Thoracic aorta (tissue), 2 donors: ENCODE measurements at regions not wholly inside any gene's neighbourhood (a gene's known extent, or its start where the extent isn't known, plus 50 kb on each side); places are given as distances from the start of the nearest gene placed in this dataset.
"Not testable (repeated sequence)": the region's sequence is repeated elsewhere in the genome, so short reads cannot be mapped to it uniquely, and the experiment has no call there.

ENCODE experiments used
- ATAC-seq: fragments of 150-250 bp; one replicate; pipeline ENCODE4 v1.8.0; 2017; ENCODE audit warnings: low read depth; ENCODE audit not compliant: insufficient number of reproducible peaks, low FRiP score
- DNase-seq: peaks from one replicate; pipeline ENCODE4 v3.0.0-alpha.2; 2020; ENCODE audit warnings: low spot score
- H3K27ac ChIP-seq, 2 donors: fragments of 200-600 bp; sonication (generic); 1 replicate in 1 of 2; 2 replicates in 1 of 2; pipeline ENCODE4 v1.5.1; 2016; ENCODE audit warnings: mild to moderate bottlenecking in 2 of 2, moderate library complexity in 2 of 2
- H3K27me3 ChIP-seq: fragments of 200-600 bp; sonication (generic); replicated peaks from 2 replicates; pipeline ENCODE4 v1.6.0; 2016; ENCODE audit warnings: mild to moderate bottlenecking; ENCODE audit not compliant: insufficient read depth
- H3K36me3 ChIP-seq: fragments of 200-600 bp; sonication (generic); one replicate; pipeline ENCODE4 v1.5.1; 2016
- H3K4me1 ChIP-seq, 2 donors: fragments of 200-600 bp; sonication (generic); 1 replicate in 1 of 2; 2 replicates in 1 of 2; pipeline versions ENCODE4 v1.5.1 to v1.6.0; 2016; ENCODE audit warnings: low read depth in 2 of 2, mild to moderate bottlenecking in 1 of 2; ENCODE audit not compliant: control insufficient read depth in 1 of 2
- H3K4me3 ChIP-seq: fragments of 200-600 bp; sonication (generic); 2 replicates; pipeline ENCODE4 v1.5.1; 2016; ENCODE audit warnings: mild to moderate bottlenecking
- H3K9me3 ChIP-seq: fragments of 200-600 bp; sonication (generic); 2 replicates; pipeline ENCODE4 v1.5.1; 2016
- CTCF ChIP-seq: fragments of 200-600 bp; sonication (generic); IDR thresholded peaks from one replicate; pipeline ENCODE4 v1.5.1; 2019; ENCODE audit warnings: antibody characterized with exemption

GRCh38 chr7:153070141-153070540 is 310.6 kb downstream of the ACTR3B start:
- H3K36me3 ChIP-seq, result no peaks in the 10 kb centered on the region
- H3K27me3 ChIP-seq, result no peaks in the 10 kb centered on the region
- no peak for TF ChIP-seq CTCF
- ATAC-seq (no peak), DNase-seq (no peak)
- no peak overlapping the region for H3K27ac ChIP-seq
- H3K4me3 ChIP-seq, result no peak overlapping the region
- H3K9me3 ChIP-seq, result no peaks in the 10 kb centered on the region
- no peaks in the 10 kb centered on the region for H3K4me1 ChIP-seq

GRCh38 chr7:153072806-153073205 is 313.3 kb downstream of the ACTR3B start:
- Histone ChIP-seq H3K4me3 (no peak overlapping the region), H3K4me1 (no peaks in the 10 kb centered on the region), H3K27me3 (no peaks in the 10 kb centered on the region), H3K27ac (no peak overlapping the region), H3K9me3 (no peaks in the 10 kb centered on the region), H3K36me3 (no peaks in the 10 kb centered on the region)
- no peak for ATAC-seq
- TF ChIP-seq CTCF, result no peak
- no peak for DNase-seq

GRCh38 chr7:153076289-153076688 is 316.7 kb downstream of the ACTR3B start:
- H3K27ac ChIP-seq, ATAC-seq, H3K4me1 ChIP-seq, DNase-seq, H3K27me3 ChIP-seq, H3K9me3 ChIP-seq, H3K4me3 ChIP-seq, H3K36me3 ChIP-seq: not testable (repeated sequence)

- no peaks in the 10 kb centered on the region for H3K9me3 ChIP-seq
- ATAC-seq (no peak), DNase-seq (no peak)
- H3K36me3 ChIP-seq, result no peaks in the 10 kb centered on the region
- no peaks in the 10 kb centered on the region for H3K27me3 ChIP-seq
- no peak overlapping the region for H3K27ac ChIP-seq
- H3K4me3 ChIP-seq, result no peak overlapping the region
- no peak for TF ChIP-seq CTCF
- H3K4me1 ChIP-seq, result no peaks in the 10 kb centered on the region
Measured at GRCh38 chr7:153081496-153081895, 321.9 kb downstream of the ACTR3B start.

- ATAC-seq, result no peak
- no peak for DNase-seq
- no peak for TF ChIP-seq CTCF
- H3K36me3 ChIP-seq, result no peaks in the 10 kb centered on the region
- H3K27ac ChIP-seq, result no peak overlapping the region
- no peaks in the 10 kb centered on the region for H3K27me3 ChIP-seq
- H3K4me3 ChIP-seq, result no peak overlapping the region
- H3K4me1 ChIP-seq, result no peaks in the 10 kb centered on the region
- no peaks in the 10 kb centered on the region for H3K9me3 ChIP-seq
Measured at GRCh38 chr7:153084278-153084677, 324.7 kb downstream of the ACTR3B start.

- DNase-seq (no peak), ATAC-seq (no peak)
- no peak for TF ChIP-seq CTCF
- no peaks in the 10 kb centered on the region for H3K27me3 ChIP-seq
- no peaks in the 10 kb centered on the region for H3K36me3 ChIP-seq
- no peak overlapping the region for H3K27ac ChIP-seq
- no peaks in the 10 kb centered on the region for H3K9me3 ChIP-seq
- H3K4me1 ChIP-seq, result no peaks in the 10 kb centered on the region
- H3K4me3 ChIP-seq, result no peak overlapping the region
Measured at GRCh38 chr7:153087498-153087897, 327.9 kb downstream of the ACTR3B start.
